ENCODE measurements at regions not wholly inside any gene's neighbourhood (a gene's known extent, or its start where the extent isn't known, plus 50 kb on each side); places are given as distances from the start of the nearest gene placed in this dataset.

GRCh38 chr2:8475349-8476031 lies 206.4 kb upstream of the ID2 start:
- no peak for TF ChIP-seq CTCF (IDR thresholded peaks at IDR 0.05)
- TF ChIP-seq EZH2 (IDR thresholded peaks at IDR 0.05), result no peak
